Esophagus (tissue), 2 donors: ENCODE measurements at regions not wholly inside any gene's neighbourhood (a gene's known extent, or its start where the extent isn't known, plus 50 kb on each side); places are given as distances from the start of the nearest gene placed in this dataset.

ENCODE experiments used
- H3K27ac ChIP-seq, 2 donors: one replicate each; pipeline ENCODE4 v1.5.1; 2013; ENCODE audit warnings: low read depth in 2 of 2, mild to moderate bottlenecking in 2 of 2, inconsistent platforms in 1 of 2, low read length in 1 of 2, moderate library complexity in 1 of 2
- H3K27me3 ChIP-seq, 2 donors: one replicate each; pipeline ENCODE4 v1.6.1; 2013; ENCODE audit warnings: low read length in 2 of 2, control low read depth in 1 of 2, mild to moderate bottlenecking in 1 of 2; ENCODE audit not compliant: insufficient read depth in 2 of 2, control insufficient read depth in 1 of 2
- H3K36me3 ChIP-seq, 2 donors: one replicate each; pipeline ENCODE4 v1.6.1; 2013; ENCODE audit warnings: low read length in 1 of 2; ENCODE audit not compliant: control insufficient read depth in 2 of 2, insufficient read depth in 2 of 2
- H3K4me1 ChIP-seq, 2 donors: one replicate each; pipeline ENCODE4 v1.6.1; 2013; ENCODE audit warnings: low read length in 1 of 2; ENCODE audit not compliant: control insufficient read depth in 2 of 2, insufficient read depth in 2 of 2
- H3K4me3 ChIP-seq, 2 donors: one replicate each; pipeline ENCODE4 v1.5.1; 2013; ENCODE audit warnings: low read length in 2 of 2, mild to moderate bottlenecking in 2 of 2, low read depth in 1 of 2, moderate library complexity in 1 of 2
- H3K9me3 ChIP-seq, 2 donors: one replicate each; pipeline ENCODE4 v1.6.1; 2013; ENCODE audit warnings: mild to moderate bottlenecking in 2 of 2, low read depth in 1 of 2, low read length in 1 of 2, moderate library complexity in 1 of 2; ENCODE audit not compliant: control insufficient read depth in 2 of 2, insufficient read depth in 1 of 2
- WGBS, 2 donors: extraction: QIAGEN DNeasy Blood & Tissue Kit; methylation state at CpG; one replicate each; pipeline ENCODE4 v1.1.7; 2013; 5-methylcytosine and 5-hydroxymethylcytosine counted together
- donor health status: healthy with polysubstance abuse.
- donor health status: Bipolar disorder and iron deficiency.

GRCh38 chr7:84363741-84364140 lies 169.2 kb upstream of the SEMA3A start:
- H3K27me3 ChIP-seq: no peaks in the 10 kb centered on the region
- H3K4me1 ChIP-seq: no peaks in the 10 kb centered on the region
- no peak overlapping the region for H3K27ac ChIP-seq
- no peak overlapping the region for H3K4me3 ChIP-seq
- H3K9me3 ChIP-seq: no peaks in the 10 kb centered on the region
- no peaks in the 10 kb centered on the region for H3K36me3 ChIP-seq

- Histone ChIP-seq H3K4me3 (no peak overlapping the region), H3K27me3 (no peaks in the 10 kb centered on the region), H3K27ac (no peak overlapping the region), H3K36me3 (no peaks in the 10 kb centered on the region), H3K9me3 (no peaks in the 10 kb centered on the region), H3K4me1 (no peaks in the 10 kb centered on the region)
- 86 to 98% methylated on average over 1 of the region's 1 CpG for WGBS, 2 donors
Observed at GRCh38 chr7:84362828-84363227, 168.2 kb upstream of the SEMA3A start.

- 84 to 95% methylated on average over 3 of the region's 3 CpGs for WGBS, 2 donors
- Histone ChIP-seq H3K9me3 (no peaks in the 10 kb centered on the region), H3K27ac (no peak overlapping the region), H3K4me3 (no peak overlapping the region), H3K36me3 (no peaks in the 10 kb centered on the region), H3K27me3 (no peaks in the 10 kb centered on the region), H3K4me1 (no peaks in the 10 kb centered on the region)
Observed at GRCh38 chr7:84362360-84362759, 167.8 kb upstream of the SEMA3A start.

GRCh38 chr7:84354866-84355265 lies 160.3 kb upstream of the SEMA3A start:
- H3K36me3 ChIP-seq: no peaks in the 10 kb centered on the region
- no peaks in the 10 kb centered on the region for H3K9me3 ChIP-seq
- no peaks in the 10 kb centered on the region for H3K27me3 ChIP-seq
- H3K27ac ChIP-seq: no peak overlapping the region
- WGBS, 2 donors: 78 to 86% methylated on average over 1 of the region's 1 CpG
- H3K4me1 ChIP-seq: no peaks in the 10 kb centered on the region
- H3K4me3 ChIP-seq: no peak overlapping the region

- H3K27ac ChIP-seq: no peak overlapping the region
- H3K27me3 ChIP-seq: no peaks in the 10 kb centered on the region
- no peaks in the 10 kb centered on the region for H3K9me3 ChIP-seq
- no peaks in the 10 kb centered on the region for H3K36me3 ChIP-seq
- no peak overlapping the region for H3K4me3 ChIP-seq
- no peaks in the 10 kb centered on the region for H3K4me1 ChIP-seq
Observed at GRCh38 chr7:84354030-84354429, 159.4 kb upstream of the SEMA3A start.

GRCh38 chr7:84339306-84339705 lies 144.7 kb upstream of the SEMA3A start:
- no peak overlapping the region for H3K4me3 ChIP-seq
- no peaks in the 10 kb centered on the region for H3K4me1 ChIP-seq
- H3K9me3 ChIP-seq: no peaks in the 10 kb centered on the region
- H3K36me3 ChIP-seq: no peaks in the 10 kb centered on the region
- H3K27me3 ChIP-seq: no peaks in the 10 kb centered on the region
- WGBS, 2 donors: 53 to 58% methylated on average over 1 of the region's 1 CpG
- no peak overlapping the region for H3K27ac ChIP-seq

- Histone ChIP-seq H3K27ac (no peak overlapping the region), H3K9me3 (no peaks in the 10 kb centered on the region), H3K4me3 (no peak overlapping the region), H3K27me3 (no peaks in the 10 kb centered on the region), H3K36me3 (no peaks in the 10 kb centered on the region), H3K4me1 (no peaks in the 10 kb centered on the region)
- 41 to 62% methylated on average over 2 of the region's 2 CpGs for WGBS, 2 donors
Observed at GRCh38 chr7:84337429-84337828, 142.8 kb upstream of the SEMA3A start.

- Histone ChIP-seq H3K27ac (no peak overlapping the region), H3K4me3 (no peak overlapping the region), H3K4me1 (no peaks in the 10 kb centered on the region), H3K27me3 (no peaks in the 10 kb centered on the region), H3K9me3 (no peaks in the 10 kb centered on the region), H3K36me3 (no peaks in the 10 kb centered on the region)
- 90 to 95% methylated on average over 1 of the region's 1 CpG for WGBS, 2 donors
Observed at GRCh38 chr7:84336766-84337165, 142.2 kb upstream of the SEMA3A start.

GRCh38 chr7:84336303-84336702 lies 141.7 kb upstream of the SEMA3A start:
- 57 to 64% methylated on average over 2 of the region's 2 CpGs for WGBS, 2 donors
- Histone ChIP-seq H3K4me1 (no peaks in the 10 kb centered on the region), H3K9me3 (no peaks in the 10 kb centered on the region), H3K27ac (no peak overlapping the region), H3K36me3 (no peaks in the 10 kb centered on the region), H3K27me3 (no peaks in the 10 kb centered on the region), H3K4me3 (no peak overlapping the region)

- H3K9me3 ChIP-seq: no peaks in the 10 kb centered on the region
- no peaks in the 10 kb centered on the region for H3K27me3 ChIP-seq
- H3K4me3 ChIP-seq: no peak overlapping the region
- 56 to 80% methylated on average over 3 of the region's 3 CpGs for WGBS, 2 donors
- H3K36me3 ChIP-seq: no peaks in the 10 kb centered on the region
- no peaks in the 10 kb centered on the region for H3K4me1 ChIP-seq
- H3K27ac ChIP-seq: no peak overlapping the region
Observed at GRCh38 chr7:84331616-84332015, 137.0 kb upstream of the SEMA3A start.
